ENCODE measurements at regions not wholly inside any gene's neighbourhood (a gene's known extent, or its start where the extent isn't known, plus 50 kb on each side); places are given as distances from the start of the nearest gene placed in this dataset.
"Not testable (repeated sequence)": the region's sequence is repeated elsewhere in the genome, so short reads cannot be mapped to it uniquely, and the experiment has no call there.

DNA sequence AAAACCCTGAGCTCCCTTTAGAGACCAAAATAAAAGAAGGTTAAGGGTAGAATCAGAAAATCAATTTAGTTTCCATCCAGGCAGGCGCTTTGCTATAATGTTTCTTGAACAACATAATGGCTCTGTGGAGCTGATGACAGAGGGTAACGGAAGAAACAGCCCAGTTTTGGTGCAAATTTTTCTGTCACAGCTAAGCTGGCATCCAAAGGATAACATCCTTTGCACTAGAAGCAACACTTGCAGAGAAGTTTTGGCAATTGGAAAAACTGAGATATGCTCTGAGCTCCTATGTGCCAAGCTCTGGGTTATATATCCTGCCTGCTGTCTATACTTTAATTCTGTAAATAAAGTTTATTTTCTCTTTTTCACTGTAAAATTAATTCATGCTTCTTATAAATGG lies 495.3 kb upstream of the API5 start:
- H3K9me2 ChIP-seq (replicated peaks; ENCODE audit: insufficient read depth, low read length), result no peaks in the 10 kb centered on the region
- no peaks in the 10 kb centered on the region for H3K27me3 ChIP-seq (replicated peaks; ENCODE audit: insufficient read depth, low read length)
- no peaks in the 10 kb centered on the region for H3F3A ChIP-seq (ENCODE audit: insufficient read depth, low read length)
- TF ChIP-seq EZH2phosphoT487 (IDR thresholded peaks at IDR 0.05; ENCODE audit: low read length) (no peak), EZH2 (optimal IDR thresholded peaks at IDR 0.05; ENCODE audit: low read depth, low read length) (no peak)
- TF ChIP-seq, protein P1, sequence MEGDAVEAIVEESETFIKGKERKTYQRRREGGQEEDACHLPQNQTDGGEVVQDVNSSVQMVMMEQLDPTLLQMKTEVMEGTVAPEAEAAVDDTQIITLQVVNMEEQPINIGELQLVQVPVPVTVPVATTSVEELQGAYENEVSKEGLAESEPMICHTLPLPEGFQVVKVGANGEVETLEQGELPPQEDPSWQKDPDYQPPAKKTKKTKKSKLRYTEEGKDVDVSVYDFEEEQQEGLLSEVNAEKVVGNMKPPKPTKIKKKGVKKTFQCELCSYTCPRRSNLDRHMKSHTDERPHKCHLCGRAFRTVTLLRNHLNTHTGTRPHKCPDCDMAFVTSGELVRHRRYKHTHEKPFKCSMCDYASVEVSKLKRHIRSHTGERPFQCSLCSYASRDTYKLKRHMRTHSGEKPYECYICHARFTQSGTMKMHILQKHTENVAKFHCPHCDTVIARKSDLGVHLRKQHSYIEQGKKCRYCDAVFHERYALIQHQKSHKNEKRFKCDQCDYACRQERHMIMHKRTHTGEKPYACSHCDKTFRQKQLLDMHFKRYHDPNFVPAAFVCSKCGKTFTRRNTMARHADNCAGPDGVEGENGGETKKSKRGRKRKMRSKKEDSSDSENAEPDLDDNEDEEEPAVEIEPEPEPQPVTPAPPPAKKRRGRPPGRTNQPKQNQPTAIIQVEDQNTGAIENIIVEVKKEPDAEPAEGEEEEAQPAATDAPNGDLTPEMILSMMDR (IDR thresholded peaks at IDR 0.05; ENCODE audit: low read length), result no peak
- no peak overlapping the region for H3K4me3 ChIP-seq (ENCODE audit: low read length)
- no peak overlapping the region for H3K27ac ChIP-seq (ENCODE audit: low read length)
- H2AFZ ChIP-seq (ENCODE audit: low read length), result no peak overlapping the region
- no peak overlapping the region for H3K4me2 ChIP-seq (ENCODE audit: low read depth, low read length)
- no peaks in the 10 kb centered on the region for H3K79me2 ChIP-seq (ENCODE audit: low read length)
- H3K9me3 ChIP-seq (replicated peaks; ENCODE audit: insufficient read depth, low read length), result no peaks in the 10 kb centered on the region
- DNase-seq, result no peak
- no peaks in the 10 kb centered on the region for H4K20me1 ChIP-seq (ENCODE audit: insufficient read depth, low read length)
- no peaks in the 10 kb centered on the region for H3K4me1 ChIP-seq (ENCODE audit: low read length)
- no peak overlapping the region for H3K9ac ChIP-seq (ENCODE audit: low read length)
- no peaks in the 10 kb centered on the region for H3K36me3 ChIP-seq (replicated peaks; ENCODE audit: insufficient read depth, low read length)

GRCh38 chr11:42819126-42819525 lies 492.7 kb upstream of the API5 start:
- Histone ChIP-seq H3K27ac (ENCODE audit: low read length) (no peak overlapping the region), H2AFZ (ENCODE audit: low read length) (no peak overlapping the region), H3K4me1 (ENCODE audit: low read length) (no peaks in the 10 kb centered on the region), H3F3A (ENCODE audit: insufficient read depth, low read length) (no peaks in the 10 kb centered on the region), H3K9me2 (replicated peaks; ENCODE audit: insufficient read depth, low read length) (no peaks in the 10 kb centered on the region), H3K4me3 (ENCODE audit: low read length) (no peak overlapping the region), H3K36me3 (replicated peaks; ENCODE audit: insufficient read depth, low read length) (no peaks in the 10 kb centered on the region), H4K20me1 (ENCODE audit: insufficient read depth, low read length) (no peaks in the 10 kb centered on the region), H3K27me3 (replicated peaks; ENCODE audit: insufficient read depth, low read length) (no peaks in the 10 kb centered on the region), H3K4me2 (ENCODE audit: low read depth, low read length) (no peak overlapping the region), H3K79me2 (ENCODE audit: low read length) (no peaks in the 10 kb centered on the region), H3K9ac (ENCODE audit: low read length) (no peak overlapping the region), H3K9me3 (replicated peaks; ENCODE audit: insufficient read depth, low read length) (no peaks in the 10 kb centered on the region)
- TF ChIP-seq EZH2phosphoT487 (IDR thresholded peaks at IDR 0.05; ENCODE audit: low read length), result no peak
- no peak for TF ChIP-seq EZH2 (optimal IDR thresholded peaks at IDR 0.05; ENCODE audit: low read depth, low read length)
- no peak for DNase-seq

GRCh38 chr11:42822188-42822587 lies 489.6 kb upstream of the API5 start:
- H3K9ac ChIP-seq (ENCODE audit: low read length); H3K4me3 ChIP-seq (ENCODE audit: low read length); H3F3A ChIP-seq (ENCODE audit: insufficient read depth, low read length): not testable (repeated sequence)

DNA sequence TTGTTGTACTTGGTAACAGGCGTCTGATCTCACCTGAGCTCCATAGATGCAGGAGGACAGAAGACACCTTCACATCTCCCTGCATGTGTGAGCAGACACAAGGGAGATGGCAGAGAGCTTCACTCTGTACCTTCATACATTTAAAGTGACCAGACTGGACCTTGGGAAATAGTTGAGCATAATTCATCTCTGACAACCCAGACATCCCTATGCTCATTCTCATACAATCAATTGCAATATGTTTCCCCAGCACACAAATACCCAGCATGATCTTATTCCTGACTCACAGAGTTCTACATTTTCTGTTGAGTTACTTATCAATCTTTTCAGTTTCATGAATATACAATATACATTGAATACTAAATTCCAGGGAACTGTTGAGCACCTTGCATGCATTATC lies 488.2 kb upstream of the API5 start:
- H2AFZ ChIP-seq (ENCODE audit: low read length), result no peak overlapping the region
- H3K9me3 ChIP-seq (replicated peaks; ENCODE audit: insufficient read depth, low read length), result no peaks in the 10 kb centered on the region
- no peaks in the 10 kb centered on the region for H3K9me2 ChIP-seq (replicated peaks; ENCODE audit: insufficient read depth, low read length)
- H3K4me1 ChIP-seq (ENCODE audit: low read length), result no peaks in the 10 kb centered on the region
- H3K27me3 ChIP-seq (replicated peaks; ENCODE audit: insufficient read depth, low read length), result no peaks in the 10 kb centered on the region
- H3K4me3 ChIP-seq (ENCODE audit: low read length), result no peak overlapping the region
- no peaks in the 10 kb centered on the region for H3F3A ChIP-seq (ENCODE audit: insufficient read depth, low read length)
- no peak overlapping the region for H3K27ac ChIP-seq (ENCODE audit: low read length)
- no peak overlapping the region for H3K4me2 ChIP-seq (ENCODE audit: low read depth, low read length)
- DNase-seq, result no peak
- H3K9ac ChIP-seq (ENCODE audit: low read length), result no peak overlapping the region
- TF ChIP-seq, protein P1 (IDR thresholded peaks at IDR 0.05; ENCODE audit: low read length), result no peak
- TF ChIP-seq EZH2phosphoT487 (IDR thresholded peaks at IDR 0.05; ENCODE audit: low read length) (no peak), EZH2 (optimal IDR thresholded peaks at IDR 0.05; ENCODE audit: low read depth, low read length) (no peak)
- H3K36me3 ChIP-seq (replicated peaks; ENCODE audit: insufficient read depth, low read length), result no peaks in the 10 kb centered on the region
- no peaks in the 10 kb centered on the region for H4K20me1 ChIP-seq (ENCODE audit: insufficient read depth, low read length)
- no peaks in the 10 kb centered on the region for H3K79me2 ChIP-seq (ENCODE audit: low read length)

More at GRCh38 chr11:42822188-42822587, 489.6 kb upstream of the API5 start:
- H3K4me1 ChIP-seq (ENCODE audit: low read length); H3K4me2 ChIP-seq (ENCODE audit: low read depth, low read length); H2AFZ ChIP-seq (ENCODE audit: low read length); H3K27me3 ChIP-seq (replicated peaks; ENCODE audit: insufficient read depth, low read length); H3K9me2 ChIP-seq (replicated peaks; ENCODE audit: insufficient read depth, low read length); DNase-seq; H4K20me1 ChIP-seq (ENCODE audit: insufficient read depth, low read length); H3K36me3 ChIP-seq (replicated peaks; ENCODE audit: insufficient read depth, low read length); H3K79me2 ChIP-seq (ENCODE audit: low read length); H3K9me3 ChIP-seq (replicated peaks; ENCODE audit: insufficient read depth, low read length); H3K27ac ChIP-seq (ENCODE audit: low read length): not testable (repeated sequence)

Measured in MM.1S (cell line).